ENCODE measurements at regions not wholly inside any gene's neighbourhood (a gene's known extent, or its start where the extent isn't known, plus 50 kb on each side); places are given as distances from the start of the nearest gene placed in this dataset.

DNA sequence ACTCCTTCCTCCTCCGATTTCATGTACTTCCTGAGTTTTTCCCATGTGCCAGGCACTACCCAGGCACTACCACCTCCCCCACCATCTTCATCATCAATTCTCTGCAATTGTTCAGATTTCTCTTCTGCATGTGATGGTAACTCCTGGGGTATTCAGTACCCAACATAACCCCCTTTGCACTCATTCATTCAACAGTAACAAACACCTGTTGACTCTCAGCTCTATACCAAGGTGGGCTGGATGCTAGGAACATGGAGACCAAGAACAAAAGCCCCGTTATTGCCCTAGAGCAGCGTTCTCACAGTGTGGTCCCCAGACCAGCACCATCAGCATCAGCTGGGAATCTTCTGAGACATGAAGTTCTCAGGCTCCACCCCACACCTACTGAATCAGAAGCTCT, 113.0 kb upstream of the CHD2 start:
- Mint-ChIP-seq H3K27me3 (ENCODE audit: insufficient read depth, low read depth, poor library complexity) (no peaks in the 10 kb centered on the region), H3K36me3 (ENCODE audit: low read depth) (peaks cover 5% of the 10 kb centered on the region; the same call in 1 of the 3 replicates), H3K4me3 (no peak overlapping the region), H3K4me1 (no peaks in the 10 kb centered on the region; the same call in 2 of the 3 replicates), H3K27ac (no peak overlapping the region), H3K9me3 (no peaks in the 10 kb centered on the region; the same call in 2 of the 3 replicates)
- no peaks in the 10 kb centered on the region; the same call in 1 of the 2 replicates for H3K36me3 ChIP-seq (ENCODE audit: insufficient read depth)
- ATAC-seq (no peak), DNase-seq (ENCODE audit: low spot score) (no peak)
- H3K4me2 ChIP-seq = no peak overlapping the region
- H2AFZ ChIP-seq = no peak overlapping the region
- no peak overlapping the region for H3K4me3 ChIP-seq
- no peaks in the 10 kb centered on the region for H4K20me1 ChIP-seq (replicated peaks; ENCODE audit: insufficient read depth)
- H3K4me1 ChIP-seq (ENCODE audit: insufficient read depth) = no peaks in the 10 kb centered on the region
- H3K27ac ChIP-seq (ENCODE audit: low read depth) = no peak overlapping the region
- H3K79me2 ChIP-seq (replicated peaks; ENCODE audit: insufficient read depth) = no peaks in the 10 kb centered on the region
- TF ChIP-seq EZH2 (IDR thresholded peaks at IDR 0.05; ENCODE audit: low read depth, unreplicated experiment) = no peak
- TF ChIP-seq NANOG (IDR thresholded peaks at IDR 0.05; ENCODE audit: borderline replicate concordance) = no peak
- no peak for TF ChIP-seq POLR2AphosphoS5 (IDR thresholded peaks at IDR 0.05; ENCODE audit: low read depth)
- TF ChIP-seq ZNF462 (CRISPR knock-in tag; IDR thresholded peaks at IDR 0.05) = no peak
- TF ChIP-seq, protein P1, sequence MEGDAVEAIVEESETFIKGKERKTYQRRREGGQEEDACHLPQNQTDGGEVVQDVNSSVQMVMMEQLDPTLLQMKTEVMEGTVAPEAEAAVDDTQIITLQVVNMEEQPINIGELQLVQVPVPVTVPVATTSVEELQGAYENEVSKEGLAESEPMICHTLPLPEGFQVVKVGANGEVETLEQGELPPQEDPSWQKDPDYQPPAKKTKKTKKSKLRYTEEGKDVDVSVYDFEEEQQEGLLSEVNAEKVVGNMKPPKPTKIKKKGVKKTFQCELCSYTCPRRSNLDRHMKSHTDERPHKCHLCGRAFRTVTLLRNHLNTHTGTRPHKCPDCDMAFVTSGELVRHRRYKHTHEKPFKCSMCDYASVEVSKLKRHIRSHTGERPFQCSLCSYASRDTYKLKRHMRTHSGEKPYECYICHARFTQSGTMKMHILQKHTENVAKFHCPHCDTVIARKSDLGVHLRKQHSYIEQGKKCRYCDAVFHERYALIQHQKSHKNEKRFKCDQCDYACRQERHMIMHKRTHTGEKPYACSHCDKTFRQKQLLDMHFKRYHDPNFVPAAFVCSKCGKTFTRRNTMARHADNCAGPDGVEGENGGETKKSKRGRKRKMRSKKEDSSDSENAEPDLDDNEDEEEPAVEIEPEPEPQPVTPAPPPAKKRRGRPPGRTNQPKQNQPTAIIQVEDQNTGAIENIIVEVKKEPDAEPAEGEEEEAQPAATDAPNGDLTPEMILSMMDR (conservative IDR thresholded peaks at IDR 0.05; ENCODE audit: low read depth in 2 of 2) = no peak
- no peak for TF ChIP-seq REST (IDR thresholded peaks at IDR 0.05; ENCODE audit: unreplicated experiment)
- TF ChIP-seq JUNB (IDR thresholded peaks at IDR 0.05; ENCODE audit: unreplicated experiment) = no peak
- 0 out of 2 replicates have a peak, but pooled peaks cover 2% of the 10 kb centered on the region for H3K9me2 ChIP-seq (ENCODE audit: insufficient read depth)
- H3F3A ChIP-seq (replicated peaks; ENCODE audit: low read depth) = no peaks in the 10 kb centered on the region
- H3K27me3 ChIP-seq (ENCODE audit: insufficient read depth) = no peaks in the 10 kb centered on the region

Measured in GM23338 (cell line).